ENCODE measurements at regions not wholly inside any gene's neighbourhood (a gene's known extent, or its start where the extent isn't known, plus 50 kb on each side); places are given as distances from the start of the nearest gene placed in this dataset.
"Not testable (repeated sequence)": the region's sequence is repeated elsewhere in the genome, so short reads cannot be mapped to it uniquely, and the experiment has no call there.

DNA sequence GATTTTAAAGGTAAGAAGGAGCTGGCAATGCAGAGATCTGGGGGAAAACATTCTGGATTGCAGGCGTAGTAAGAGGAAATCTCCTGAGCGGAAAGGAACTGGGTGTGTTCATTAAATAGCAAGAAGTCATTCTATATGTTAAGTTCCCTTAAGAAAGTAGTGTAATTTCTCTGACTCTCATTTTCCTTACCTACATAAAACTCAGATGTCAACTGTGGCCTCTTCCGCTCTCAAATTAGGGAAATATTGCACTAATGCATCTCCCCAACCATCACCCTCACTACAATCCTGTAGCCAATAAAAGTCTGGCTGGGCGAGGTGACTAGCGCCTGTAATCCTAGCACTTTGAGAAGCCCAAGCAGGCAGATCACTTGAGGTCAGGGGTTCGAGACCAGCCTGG lies 89.0 kb upstream of the CDC42EP3 start:
- intact Hi-C loops (cut with DNase I): no loop called here
- no peaks in the 10 kb centered on the region for H3K36me3 ChIP-seq
- 74 to 78% methylated on average over 6 of the region's 6 CpGs for WGBS, 2 donors

DNA sequence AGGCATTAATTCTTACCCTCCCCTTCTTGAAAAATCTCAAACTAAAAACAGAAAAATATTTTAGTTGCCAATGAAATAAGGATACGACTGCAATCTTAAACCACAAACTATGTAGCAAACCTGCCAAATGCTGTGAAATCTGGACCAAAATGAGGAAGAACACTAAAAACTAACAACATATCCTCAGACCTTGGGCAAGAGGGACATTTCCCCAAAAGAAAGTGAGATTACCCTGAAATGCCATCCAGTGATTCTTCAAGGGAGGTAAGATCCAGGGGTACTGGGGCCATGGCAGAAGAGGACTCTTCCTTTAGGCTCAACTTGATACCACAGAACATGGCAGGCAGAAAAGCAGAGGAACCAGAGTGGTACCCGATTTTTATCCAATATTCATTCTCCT lies 90.8 kb upstream of the CDC42EP3 start:
- H3K4me3 ChIP-seq; intact Hi-C loops (cut with DNase I); H3K9me3 ChIP-seq; H3K27me3 ChIP-seq; H3K27ac ChIP-seq; DNase-seq; H3K36me3 ChIP-seq: not testable (repeated sequence)
- peak in 1 of 8 donors; percentile 55 for ATAC-seq
- H3K4me1 ChIP-seq: peaks cover 0 to 44% (median 0%) of the 10 kb centered on the region in 9 donors
- 74 to 84% methylated on average over 2 of the region's 2 CpGs for WGBS, 2 donors

More for the DNA sequence above, 89.0 kb upstream of the CDC42EP3 start:
- H3K27ac ChIP-seq: no peak overlapping the region
- ATAC-seq (no peak), DNase-seq (no peak)
- no peaks in the 10 kb centered on the region for H3K9me3 ChIP-seq
- no peak overlapping the region for H3K4me3 ChIP-seq
- no peaks in the 10 kb centered on the region for H3K27me3 ChIP-seq
- TF ChIP-seq, protein P1, sequence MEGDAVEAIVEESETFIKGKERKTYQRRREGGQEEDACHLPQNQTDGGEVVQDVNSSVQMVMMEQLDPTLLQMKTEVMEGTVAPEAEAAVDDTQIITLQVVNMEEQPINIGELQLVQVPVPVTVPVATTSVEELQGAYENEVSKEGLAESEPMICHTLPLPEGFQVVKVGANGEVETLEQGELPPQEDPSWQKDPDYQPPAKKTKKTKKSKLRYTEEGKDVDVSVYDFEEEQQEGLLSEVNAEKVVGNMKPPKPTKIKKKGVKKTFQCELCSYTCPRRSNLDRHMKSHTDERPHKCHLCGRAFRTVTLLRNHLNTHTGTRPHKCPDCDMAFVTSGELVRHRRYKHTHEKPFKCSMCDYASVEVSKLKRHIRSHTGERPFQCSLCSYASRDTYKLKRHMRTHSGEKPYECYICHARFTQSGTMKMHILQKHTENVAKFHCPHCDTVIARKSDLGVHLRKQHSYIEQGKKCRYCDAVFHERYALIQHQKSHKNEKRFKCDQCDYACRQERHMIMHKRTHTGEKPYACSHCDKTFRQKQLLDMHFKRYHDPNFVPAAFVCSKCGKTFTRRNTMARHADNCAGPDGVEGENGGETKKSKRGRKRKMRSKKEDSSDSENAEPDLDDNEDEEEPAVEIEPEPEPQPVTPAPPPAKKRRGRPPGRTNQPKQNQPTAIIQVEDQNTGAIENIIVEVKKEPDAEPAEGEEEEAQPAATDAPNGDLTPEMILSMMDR (IDR thresholded peaks at IDR 0.05): no peak
- peaks cover 0 to 38% (median 0%) of the 10 kb centered on the region in 9 donors for H3K4me1 ChIP-seq

DNA sequence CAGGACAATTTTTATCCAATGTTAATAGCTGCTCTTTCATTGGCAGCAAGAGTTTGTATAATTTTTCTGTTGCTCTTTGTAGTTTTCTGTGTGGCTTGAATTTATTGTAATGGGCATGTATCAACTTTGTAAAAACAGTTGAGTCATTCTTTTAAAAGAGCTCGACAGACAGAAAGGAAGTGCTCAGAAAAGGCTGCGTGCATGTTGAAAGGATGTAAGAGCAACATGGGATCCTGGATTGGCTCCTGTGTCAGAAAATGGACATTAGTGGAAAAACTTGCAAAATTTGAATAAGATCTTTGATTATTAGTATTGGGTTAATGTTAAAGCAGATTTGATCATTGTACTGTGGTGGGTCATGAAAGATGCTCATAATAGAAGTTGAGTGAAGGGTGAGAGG lies 93.3 kb upstream of the CDC42EP3 start:
- H3K4me3 ChIP-seq: no peak overlapping the region
- TF ChIP-seq, protein P1 (IDR thresholded peaks at IDR 0.05): no peak
- H3K9me3 ChIP-seq: no peaks in the 10 kb centered on the region
- H3K27me3 ChIP-seq: no peaks in the 10 kb centered on the region
- ATAC-seq (no peak), DNase-seq (no peak)
- H3K27ac ChIP-seq: no peak overlapping the region
- H3K4me1 ChIP-seq: peaks cover 0 to 66% (median 14%) of the 10 kb centered on the region in 9 donors
- intact Hi-C loops (cut with DNase I): no loop called here
- no peaks in the 10 kb centered on the region for H3K36me3 ChIP-seq
- WGBS, 2 donors: 15 to 31% methylated on average over 2 of the region's 2 CpGs

DNA sequence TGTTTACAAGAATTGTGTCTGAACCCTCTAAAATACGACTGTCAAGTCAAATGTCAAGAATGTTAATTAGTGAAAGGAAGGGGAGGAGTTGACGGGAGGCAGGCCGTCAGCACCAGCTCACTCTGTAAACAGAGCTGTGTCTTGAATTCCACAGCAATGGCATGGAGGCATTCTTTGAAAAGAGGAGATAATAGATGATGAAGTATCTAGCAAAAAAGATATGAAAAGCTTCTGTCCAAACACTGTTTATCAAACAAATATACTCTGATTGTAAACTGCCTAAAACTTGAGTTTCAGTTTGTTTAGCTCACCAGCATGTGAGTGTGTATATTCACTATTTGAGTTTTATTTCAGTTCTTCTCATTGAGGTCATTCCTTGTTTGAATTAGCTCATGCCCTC lies 94.7 kb upstream of the CDC42EP3 start:
- no peak for DNase-seq
- no peaks in the 10 kb centered on the region for H3K9me3 ChIP-seq
- H3K36me3 ChIP-seq: no peaks in the 10 kb centered on the region
- intact Hi-C loops (cut with DNase I): no loop called here
- no peak for ATAC-seq
- no peaks in the 10 kb centered on the region for H3K27me3 ChIP-seq
- no peak overlapping the region for H3K4me3 ChIP-seq
- peaks cover 0 to 62% (median 14%) of the 10 kb centered on the region in 9 donors for H3K4me1 ChIP-seq
- TF ChIP-seq, protein P1 (IDR thresholded peaks at IDR 0.05): no peak
- 17 to 44% methylated on average over 3 of the region's 3 CpGs for WGBS, 2 donors
- H3K27ac ChIP-seq: peak overlapping the region in 4 of 10 donors; percentile 3 to 29 (median 28)

DNA sequence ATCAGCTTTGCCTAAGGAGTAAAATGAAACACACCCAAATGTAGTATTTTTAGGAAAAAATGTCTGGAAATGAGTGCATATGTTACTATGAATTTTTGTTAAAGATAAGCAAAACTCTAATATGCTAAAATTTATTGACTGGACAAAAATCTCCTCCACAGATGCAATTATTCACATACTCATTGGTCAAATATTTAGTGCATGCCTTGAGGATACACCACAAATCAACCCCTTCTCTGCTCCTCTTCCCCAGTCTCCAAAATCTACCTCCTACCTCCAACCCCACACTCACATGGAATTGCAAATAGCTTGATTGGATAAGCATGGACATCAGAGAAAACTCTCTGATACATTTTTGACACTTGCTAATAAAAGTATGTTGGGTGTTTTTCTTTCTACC lies 95.6 kb upstream of the CDC42EP3 start:
- Histone ChIP-seq H3K27ac (peak overlapping the region in 1 of 10 donors; percentile 69), H3K4me1 (peaks cover 0 to 53% (median 14%) of the 10 kb centered on the region in 9 donors), H3K27me3 (no peaks in the 10 kb centered on the region), H3K9me3 (no peaks in the 10 kb centered on the region), H3K36me3 (no peaks in the 10 kb centered on the region), H3K4me3 (no peak overlapping the region)
- no peak for DNase-seq
- intact Hi-C loops (cut with DNase I): no loop called here
- TF ChIP-seq, protein P1 (IDR thresholded peaks at IDR 0.05): no peak
- ATAC-seq: no peak

Data from heart right ventricle (tissue), 16 donors.